Heart left ventricle (tissue), 16 donors: ENCODE measurements at regions not wholly inside any gene's neighbourhood (a gene's known extent, or its start where the extent isn't known, plus 50 kb on each side); places are given as distances from the start of the nearest gene placed in this dataset.
"Not testable (repeated sequence)": the region's sequence is repeated elsewhere in the genome, so short reads cannot be mapped to it uniquely, and the experiment has no call there.

Source experiments
- ATAC-seq, 4 donors: fragments of 200-7000 bp; cut with Tn5 transposase; one replicate each; pipeline ENCODE4 v1.9.1; 2020 to 2022; ENCODE audit warnings: moderate library complexity in 4 of 4, mild to moderate bottlenecking in 3 of 4, moderate number of reproducible peaks in 1 of 4
- DNase-seq, 5 donors: peaks; one replicate each; pipeline ENCODE4 v3.0.0-alpha.2; 2020
- H3K27ac ChIP-seq, 12 donors: fragments of 200-600 bp; sonication (generic) in 4 of 12; one replicate each; pipeline versions ENCODE4 v1.5.0 to v1.8.0; 2016 to 2022; ENCODE audit warnings: mild to moderate bottlenecking in 2 of 12
- H3K27me3 ChIP-seq, 9 donors: fragments of 200-600 bp; sonication (generic) in 2 of 9; one replicate each; pipeline versions ENCODE4 v1.5.1 to v1.8.0; 2016 to 2022; ENCODE audit warnings: mild to moderate bottlenecking in 3 of 9
- H3K36me3 ChIP-seq, 9 donors: fragments of 200-600 bp; sonication (generic) in 2 of 9; one replicate each; pipeline versions ENCODE4 v1.5.0 to v1.8.0; 2018 to 2022; ENCODE audit warnings: mild to moderate bottlenecking in 2 of 9
- H3K4me1 ChIP-seq, 12 donors: fragments of 200-600 bp; sonication (generic) in 4 of 12; one replicate each; pipeline versions ENCODE4 v1.5.0 to v1.8.0; 2016 to 2022; ENCODE audit warnings: mild to moderate bottlenecking in 3 of 12
- H3K4me3 ChIP-seq, 12 donors: fragments of 200-600 bp; sonication (generic) in 4 of 12; one replicate each; pipeline versions ENCODE4 v1.5.0 to v1.8.0; 2017 to 2022; ENCODE audit warnings: mild to moderate bottlenecking in 9 of 12, moderate library complexity in 4 of 12
- H3K9me3 ChIP-seq, 12 donors: fragments of 200-600 bp; sonication (generic) in 4 of 12; one replicate each; pipeline versions ENCODE4 v1.5.0 to v1.8.0; 2016 to 2022; ENCODE audit warnings: mild to moderate bottlenecking in 1 of 12
- POLR2A ChIP-seq, 2 donors: fragments of 450-650 bp; IDR thresholded peaks; one replicate each; pipeline ENCODE4 v1.6.1; 2017; ENCODE audit warnings: antibody characterized with exemption in 2 of 2, mild to moderate bottlenecking in 2 of 2, moderate library complexity in 2 of 2
- WGBS, 4 donors: extraction: QIAGEN DNeasy Blood & Tissue Kit in 2 of 4; methylation state at CpG; one replicate each; pipeline versions ENCODE4 v1.1.5 to v1.1.7; 2013 to 2018; 5-methylcytosine and 5-hydroxymethylcytosine counted together
- intact Hi-C, 10 donors: fragments of 100-400 bp; cut with DNase I; formaldehyde crosslinking; loops; one replicate each; pipeline versions ENCODE4 v1.11.1 to v1.14.2; 2022
- TF ChIP-seq, protein P1 (sequence below), 12 donors: fragments of 200-600 bp; sonication (generic) in 4 of 12; IDR thresholded peaks; one replicate each; pipeline versions ENCODE4 v1.5.0 to v1.8.0; 2018 to 2022; ENCODE audit warnings: antibody characterized with exemption in 12 of 12, mild to moderate bottlenecking in 5 of 12
- donor health status: ischemic (EF 13 %, LVEDD 7.1; RV severe dilation, severe dysfunction).
- donor health status: healthy with polysubstance abuse.
- donor health status: DM: no; HTN: yes; CAD: no.
- donor health status: DM: no; HTN: no; CAD: no.
- donor health status: ischemic (EF 25% LVEDD 6.9; RV normal size, moderate dysfunction).
- donor health status: ischemic (EF 25% LVEDD 5.7; RV mildly dilated, moderate dysfunction).
- donor health status: healthy.
- donor health status: DM: yes; HTN: yes; CAD: no.
- donor health status: ischemic (EF 35%, LVEDD 5.7; RV mildly dilated, moderate dysfunction).
- donor health status: nonischemic (EF 11% LVEDD 7.7; RV severe dilation, severe dysfunction).
- donor health status: DM: yes; HTN: yes; CAD: no.
- donor health status: PGD.
- donor health status: ischemic (EF 29% LVEDD 5.4; RV normal size, mild dysfunction).
- donor health status: nonischemic (EF 23%, LVEDD 6.1; RV moderate dilation, normal function).

DNA sequence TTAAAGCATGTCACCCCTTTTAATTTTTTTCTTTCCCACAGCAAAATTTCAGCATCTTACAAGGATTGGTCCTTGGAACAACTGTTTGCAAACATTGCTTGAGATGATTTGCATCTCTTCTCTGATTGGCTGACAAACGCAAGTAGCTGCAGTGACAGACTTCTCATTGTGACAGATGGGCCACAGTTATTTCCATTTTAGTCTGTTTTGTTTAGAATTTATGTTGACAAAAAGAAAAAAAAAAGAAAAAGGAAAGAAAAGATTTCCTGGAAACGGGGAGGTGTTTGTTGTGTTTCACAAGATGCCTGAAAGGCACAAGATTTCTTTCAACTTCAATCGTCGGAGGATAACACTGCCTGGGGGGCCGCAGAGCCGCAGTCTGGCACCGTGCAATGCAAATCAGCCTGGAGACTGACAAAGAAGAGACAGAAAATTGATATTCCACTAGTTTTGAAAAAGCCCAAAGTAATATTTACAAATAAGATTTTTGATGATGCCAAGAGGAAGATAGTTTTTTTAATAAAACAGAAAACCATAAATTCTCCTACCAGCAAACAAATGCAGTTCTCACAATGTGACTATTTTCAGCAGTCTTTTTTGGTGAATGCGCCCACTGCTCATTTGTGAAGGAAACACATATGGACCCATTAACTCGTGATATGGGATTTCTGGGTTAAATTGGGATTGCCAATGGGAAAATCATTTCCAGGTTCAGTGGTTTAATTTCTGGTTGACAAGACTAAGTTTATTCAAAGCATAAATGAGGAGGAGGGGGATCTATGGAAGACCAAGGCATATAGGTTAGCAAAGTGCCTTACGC lies 296.2 kb upstream of the SMIM21 start:
- H3K27me3 ChIP-seq: peaks cover 0 to 11% (median 0%) of the 10 kb centered on the region in 9 donors
- ATAC-seq (no peak), DNase-seq (no peak)
- H3K27ac ChIP-seq: no peak overlapping the region
- H3K9me3 ChIP-seq: peaks cover 0 to 2% (median 0%) of the 10 kb centered on the region in 12 donors
- intact Hi-C loops: loop anchor here in 3 of 10 donors (10.0 kb wide), 3 partner anchors 59 to 1079 kb away; no protein-coding TSS in a partner anchor
- H3K4me3 ChIP-seq: no peak overlapping the region
- H3K4me1 ChIP-seq: no peaks in the 10 kb centered on the region
- TF ChIP-seq, protein P1, sequence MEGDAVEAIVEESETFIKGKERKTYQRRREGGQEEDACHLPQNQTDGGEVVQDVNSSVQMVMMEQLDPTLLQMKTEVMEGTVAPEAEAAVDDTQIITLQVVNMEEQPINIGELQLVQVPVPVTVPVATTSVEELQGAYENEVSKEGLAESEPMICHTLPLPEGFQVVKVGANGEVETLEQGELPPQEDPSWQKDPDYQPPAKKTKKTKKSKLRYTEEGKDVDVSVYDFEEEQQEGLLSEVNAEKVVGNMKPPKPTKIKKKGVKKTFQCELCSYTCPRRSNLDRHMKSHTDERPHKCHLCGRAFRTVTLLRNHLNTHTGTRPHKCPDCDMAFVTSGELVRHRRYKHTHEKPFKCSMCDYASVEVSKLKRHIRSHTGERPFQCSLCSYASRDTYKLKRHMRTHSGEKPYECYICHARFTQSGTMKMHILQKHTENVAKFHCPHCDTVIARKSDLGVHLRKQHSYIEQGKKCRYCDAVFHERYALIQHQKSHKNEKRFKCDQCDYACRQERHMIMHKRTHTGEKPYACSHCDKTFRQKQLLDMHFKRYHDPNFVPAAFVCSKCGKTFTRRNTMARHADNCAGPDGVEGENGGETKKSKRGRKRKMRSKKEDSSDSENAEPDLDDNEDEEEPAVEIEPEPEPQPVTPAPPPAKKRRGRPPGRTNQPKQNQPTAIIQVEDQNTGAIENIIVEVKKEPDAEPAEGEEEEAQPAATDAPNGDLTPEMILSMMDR (IDR thresholded peaks at IDR 0.05): no peak
- no peak for TF ChIP-seq POLR2A (IDR thresholded peaks at IDR 0.05)
- 76 to 82% (median 78%) methylated on average over 10 of the region's 10 CpGs for WGBS, 4 donors
- H3K36me3 ChIP-seq: no peaks in the 10 kb centered on the region

DNA sequence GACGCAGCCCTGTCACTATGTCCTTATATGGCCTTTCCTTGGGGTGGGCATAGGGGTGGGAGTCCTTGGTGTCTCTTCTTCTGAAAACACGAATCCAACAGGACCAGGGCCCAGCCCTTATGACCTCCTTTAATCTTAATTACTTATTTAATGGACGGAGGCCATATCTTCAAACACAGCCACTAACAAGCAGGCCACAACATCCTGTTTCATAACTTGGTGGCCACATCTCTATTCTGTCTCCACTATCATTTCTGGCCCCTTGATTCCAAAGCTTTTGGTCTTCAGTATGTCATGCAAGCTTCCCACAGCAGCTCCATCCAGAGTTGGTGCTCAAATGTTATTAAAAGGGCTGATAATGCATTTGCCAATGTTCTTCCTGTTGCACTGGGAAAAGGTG lies 287.3 kb upstream of the SMIM21 start:
- no peak for ATAC-seq
- Histone ChIP-seq H3K27me3 (no peaks in the 10 kb centered on the region), H3K4me3 (no peak overlapping the region), H3K4me1 (no peaks in the 10 kb centered on the region), H3K9me3 (peaks cover 0 to 2% (median 0%) of the 10 kb centered on the region in 12 donors), H3K27ac (no peak overlapping the region), H3K36me3 (no peaks in the 10 kb centered on the region)
- 73 to 80% (median 76%) methylated on average over 3 of the region's 3 CpGs for WGBS, 4 donors
- DNase-seq: no peak
- intact Hi-C loops: no loop called here
- TF ChIP-seq, protein P1 (IDR thresholded peaks at IDR 0.05): no peak
- TF ChIP-seq POLR2A (IDR thresholded peaks at IDR 0.05): no peak

DNA sequence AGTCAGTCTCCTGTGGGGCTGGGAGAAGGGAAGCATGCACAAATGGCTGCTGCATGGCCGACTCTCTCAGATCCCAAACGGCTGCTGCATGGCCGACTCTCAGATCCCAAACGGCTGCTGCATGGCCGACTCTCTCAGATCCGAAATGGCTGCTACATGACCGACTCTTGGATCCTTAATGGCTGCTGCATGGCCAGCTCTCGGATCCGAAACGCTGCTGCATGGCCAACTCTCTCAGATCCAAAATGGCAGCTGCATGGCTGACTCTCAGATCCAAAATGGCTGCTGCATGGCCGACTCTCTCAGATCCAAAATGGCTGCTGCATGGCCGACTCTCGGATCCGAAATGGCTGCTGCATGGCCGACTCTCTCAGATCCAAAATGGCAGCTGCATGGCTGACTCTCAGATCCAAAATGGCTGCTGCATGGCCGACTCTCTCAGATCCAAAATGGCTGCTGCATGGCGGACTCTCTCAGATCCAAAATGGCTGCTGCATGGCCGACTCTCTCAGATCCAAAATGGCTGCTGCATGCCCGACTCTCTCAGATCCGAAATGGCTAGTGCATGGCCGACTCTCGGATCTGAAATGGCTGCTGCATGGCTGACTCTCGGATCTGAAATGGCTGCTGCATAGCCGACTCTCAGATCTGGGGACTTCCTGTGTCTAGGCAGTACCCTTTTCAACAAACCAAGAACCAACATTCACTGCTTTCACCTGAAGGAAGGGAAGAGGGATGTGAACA lies 284.8 kb upstream of the SMIM21 start:
- ATAC-seq, H3K27me3 ChIP-seq, H3K9me3 ChIP-seq, H3K36me3 ChIP-seq, H3K27ac ChIP-seq, DNase-seq, H3K4me3 ChIP-seq, H3K4me1 ChIP-seq, intact Hi-C loops: not testable (repeated sequence)
- 90 to 95% (median 91%) methylated on average over 18 to 24 of the region's 24 CpGs for WGBS, 4 donors

DNA sequence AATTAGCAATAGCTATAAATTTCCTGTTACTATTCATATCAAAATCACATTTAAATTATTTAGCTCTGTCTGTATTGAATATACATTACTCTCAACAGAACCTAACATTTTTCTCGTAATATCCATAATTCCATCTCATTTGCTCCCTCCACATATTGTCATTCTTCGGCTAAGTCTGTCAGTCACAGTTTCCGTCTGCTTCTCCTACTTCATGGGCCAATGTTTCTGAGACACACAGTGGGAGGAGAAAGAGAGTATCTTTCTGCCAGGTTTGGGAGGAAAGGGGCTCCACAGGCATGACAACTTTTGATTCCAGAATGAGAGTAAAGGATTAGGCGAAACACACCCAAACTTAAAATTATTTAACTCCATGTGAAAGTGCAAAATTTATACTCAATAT lies 273.1 kb upstream of the SMIM21 start:
- no peak for DNase-seq
- no peaks in the 10 kb centered on the region for H3K36me3 ChIP-seq
- H3K27me3 ChIP-seq: no peaks in the 10 kb centered on the region
- peaks cover 0 to 6% (median 0%) of the 10 kb centered on the region in 12 donors for H3K9me3 ChIP-seq
- H3K4me1 ChIP-seq: no peaks in the 10 kb centered on the region
- 89 to 94% (median 91%) methylated on average over 4 of the region's 4 CpGs for WGBS, 4 donors
- no peak overlapping the region for H3K27ac ChIP-seq
- H3K4me3 ChIP-seq: no peak overlapping the region
- intact Hi-C loops: no loop called here
- TF ChIP-seq, protein P1 (IDR thresholded peaks at IDR 0.05): no peak
- TF ChIP-seq POLR2A (IDR thresholded peaks at IDR 0.05): no peak
- no peak for ATAC-seq
